Stomach (tissue), 8 donors: ENCODE measurements at regions not wholly inside any gene's neighbourhood (a gene's known extent, or its start where the extent isn't known, plus 50 kb on each side); places are given as distances from the start of the nearest gene placed in this dataset.

ENCODE experiments used
- DNase-seq, 2 donors: peaks; one replicate each; pipeline versions ENCODE4 v3.0.0 to v3.0.0-alpha.2; 2013 to 2019
- H3K27ac ChIP-seq, 5 donors: fragments of 200-600 bp in 4 of 5; sonication (generic) in 4 of 5; one replicate each; pipeline ENCODE4 v1.5.1; 2013 to 2019; ENCODE audit warnings: mild to moderate bottlenecking in 1 of 5, moderate library complexity in 1 of 5
- H3K27me3 ChIP-seq, 3 donors: fragments of 200-600 bp; sonication (generic); one replicate each; pipeline ENCODE4 v1.5.1; 2017 to 2019; ENCODE audit warnings: mixed run types in 1 of 3
- H3K36me3 ChIP-seq, 4 donors: fragments of 200-600 bp; sonication (generic); 1 replicate in 3 of 4; 2 replicates in 1 of 4; pipeline ENCODE4 v1.5.1; 2016 to 2019
- H3K4me1 ChIP-seq, 4 donors: fragments of 200-600 bp; sonication (generic); one replicate each; pipeline ENCODE4 v1.5.1; 2016 to 2019
- H3K4me3 ChIP-seq, 4 donors: fragments of 200-600 bp; sonication (generic) in 3 of 4; one replicate each; pipeline ENCODE4 v1.5.1; 2016 to 2019; ENCODE audit warnings: mild to moderate bottlenecking in 1 of 4
- H3K9me3 ChIP-seq, 4 donors: fragments of 200-600 bp; sonication (generic); one replicate each; pipeline ENCODE4 v1.5.1; 2016 to 2019
- EP300 ChIP-seq: sonication (generic); formaldehyde crosslinking; IDR thresholded peaks from one replicate; pipeline ENCODE4 v1.6.1; 2017; ENCODE audit warnings: antibody characterized with exemption
- POLR2A ChIP-seq, 4 donors: fragments of 450-650 bp; IDR thresholded peaks; one replicate each; pipeline ENCODE4 v1.6.1; 2016; ENCODE audit warnings: antibody characterized with exemption in 4 of 4, control low read depth in 2 of 4, mild to moderate bottlenecking in 1 of 4, moderate library complexity in 1 of 4
- POLR2AphosphoS5 ChIP-seq, 3 donors: sonication (generic); formaldehyde crosslinking; IDR thresholded peaks; one replicate each; pipeline ENCODE4 v1.6.1; 2016; ENCODE audit warnings: antibody characterized with exemption in 3 of 3
- WGBS, 5 donors: extraction: QIAGEN DNeasy Blood & Tissue Kit in 3 of 5; methylation state at CpG; one replicate each; pipeline versions ENCODE4 v1.1.5 to v1.1.7; 2013 to 2018; 5-methylcytosine and 5-hydroxymethylcytosine counted together
- intact Hi-C: fragments of 100-400 bp; cut with DNase I; formaldehyde crosslinking; loops from one replicate; pipeline ENCODE4 v1.15.1; 2023; ENCODE audit warnings: low total_unique reads
- TF ChIP-seq, protein P1 (sequence below), 7 experiments: fragments of 450-650 bp in 4 of 7; fragments of 200-600 bp in 3 of 7; sonication (generic) in 3 of 7; IDR thresholded peaks; one replicate each; pipeline ENCODE4 v1.5.1; 2016 to 2019; ENCODE audit warnings: antibody characterized with exemption in 7 of 7, control low read depth in 2 of 7, mild to moderate bottlenecking in 1 of 7
- donor health status: healthy with polysubstance abuse.
- donor health status: Bipolar disorder and iron deficiency.
- donor health status: healthy.

DNA sequence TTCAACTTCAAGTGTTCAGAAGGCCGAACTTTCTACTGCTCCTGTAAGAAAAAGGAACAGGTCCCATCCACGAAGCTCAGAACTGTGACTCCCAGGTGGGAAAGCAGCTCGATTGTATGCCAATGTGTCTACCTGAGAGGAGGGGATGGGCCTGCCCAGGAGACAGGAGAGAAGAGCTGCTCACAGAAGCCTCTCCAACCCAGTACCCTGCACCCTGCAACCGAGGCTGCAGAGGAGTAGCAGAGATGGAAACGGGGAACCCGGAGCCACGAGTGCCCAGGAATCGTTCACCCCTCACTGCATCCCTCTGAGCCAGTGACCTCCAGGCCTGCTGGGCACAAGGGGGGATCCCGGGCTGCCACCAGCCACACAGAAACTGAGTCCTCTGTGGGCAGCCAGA lies 86.5 kb upstream of the PRR23E start:
- Histone ChIP-seq H3K4me3 (no peak overlapping the region), H3K9me3 (peaks cover 0 to 6% (median 5%) of the 10 kb centered on the region in 4 donors), H3K27me3 (peaks cover 0 to 8% (median 0%) of the 10 kb centered on the region in 3 donors), H3K27ac (no peak overlapping the region), H3K36me3 (no peaks in the 10 kb centered on the region), H3K4me1 (no peaks in the 10 kb centered on the region)
- no peak for DNase-seq
- WGBS, 5 donors, result 66 to 86% (median 81%) methylated on average over 8 to 9 of the region's 9 CpGs
- TF ChIP-seq EP300 (no peak), POLR2A (IDR thresholded peaks at IDR 0.05) (no peak)
- TF ChIP-seq, protein P1, sequence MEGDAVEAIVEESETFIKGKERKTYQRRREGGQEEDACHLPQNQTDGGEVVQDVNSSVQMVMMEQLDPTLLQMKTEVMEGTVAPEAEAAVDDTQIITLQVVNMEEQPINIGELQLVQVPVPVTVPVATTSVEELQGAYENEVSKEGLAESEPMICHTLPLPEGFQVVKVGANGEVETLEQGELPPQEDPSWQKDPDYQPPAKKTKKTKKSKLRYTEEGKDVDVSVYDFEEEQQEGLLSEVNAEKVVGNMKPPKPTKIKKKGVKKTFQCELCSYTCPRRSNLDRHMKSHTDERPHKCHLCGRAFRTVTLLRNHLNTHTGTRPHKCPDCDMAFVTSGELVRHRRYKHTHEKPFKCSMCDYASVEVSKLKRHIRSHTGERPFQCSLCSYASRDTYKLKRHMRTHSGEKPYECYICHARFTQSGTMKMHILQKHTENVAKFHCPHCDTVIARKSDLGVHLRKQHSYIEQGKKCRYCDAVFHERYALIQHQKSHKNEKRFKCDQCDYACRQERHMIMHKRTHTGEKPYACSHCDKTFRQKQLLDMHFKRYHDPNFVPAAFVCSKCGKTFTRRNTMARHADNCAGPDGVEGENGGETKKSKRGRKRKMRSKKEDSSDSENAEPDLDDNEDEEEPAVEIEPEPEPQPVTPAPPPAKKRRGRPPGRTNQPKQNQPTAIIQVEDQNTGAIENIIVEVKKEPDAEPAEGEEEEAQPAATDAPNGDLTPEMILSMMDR (IDR thresholded peaks at IDR 0.05), result no peak
- intact Hi-C loops, result no loop called here

DNA sequence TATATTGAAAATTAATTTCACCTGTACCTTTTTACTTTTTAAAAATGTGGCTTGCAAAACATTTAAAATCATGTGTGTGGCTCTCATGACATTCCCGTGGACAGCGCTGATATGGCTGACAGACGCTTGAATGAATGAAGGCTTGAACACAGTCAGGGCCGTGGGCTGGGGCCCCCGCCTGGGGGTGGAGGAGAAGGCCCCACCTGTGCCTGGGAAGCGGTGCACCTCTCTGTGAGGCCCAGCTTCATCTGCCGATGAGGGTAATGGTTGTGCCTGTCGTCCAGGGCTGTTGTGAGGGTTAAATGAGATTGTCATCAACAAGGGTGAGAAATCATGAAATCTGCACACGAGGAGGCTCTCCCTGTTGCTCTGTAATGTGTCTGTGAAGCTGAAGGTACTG lies 85.9 kb upstream of the PRR23E start:
- Histone ChIP-seq H3K9me3 (peaks cover 0 to 11% (median 9%) of the 10 kb centered on the region in 4 donors), H3K4me1 (no peaks in the 10 kb centered on the region), H3K27ac (no peak overlapping the region), H3K27me3 (peaks cover 0 to 8% (median 0%) of the 10 kb centered on the region in 3 donors), H3K36me3 (no peaks in the 10 kb centered on the region), H3K4me3 (no peak overlapping the region)
- no peak for DNase-seq
- 77 to 85% (median 84%) methylated on average over 9 of the region's 9 CpGs for WGBS, 5 donors
- intact Hi-C loops, result no loop called here
- TF ChIP-seq POLR2A (IDR thresholded peaks at IDR 0.05) (no peak), POLR2AphosphoS5 (IDR thresholded peaks at IDR 0.05) (no peak), EP300 (no peak)
- TF ChIP-seq, protein P1 (IDR thresholded peaks at IDR 0.05), result no peak

DNA sequence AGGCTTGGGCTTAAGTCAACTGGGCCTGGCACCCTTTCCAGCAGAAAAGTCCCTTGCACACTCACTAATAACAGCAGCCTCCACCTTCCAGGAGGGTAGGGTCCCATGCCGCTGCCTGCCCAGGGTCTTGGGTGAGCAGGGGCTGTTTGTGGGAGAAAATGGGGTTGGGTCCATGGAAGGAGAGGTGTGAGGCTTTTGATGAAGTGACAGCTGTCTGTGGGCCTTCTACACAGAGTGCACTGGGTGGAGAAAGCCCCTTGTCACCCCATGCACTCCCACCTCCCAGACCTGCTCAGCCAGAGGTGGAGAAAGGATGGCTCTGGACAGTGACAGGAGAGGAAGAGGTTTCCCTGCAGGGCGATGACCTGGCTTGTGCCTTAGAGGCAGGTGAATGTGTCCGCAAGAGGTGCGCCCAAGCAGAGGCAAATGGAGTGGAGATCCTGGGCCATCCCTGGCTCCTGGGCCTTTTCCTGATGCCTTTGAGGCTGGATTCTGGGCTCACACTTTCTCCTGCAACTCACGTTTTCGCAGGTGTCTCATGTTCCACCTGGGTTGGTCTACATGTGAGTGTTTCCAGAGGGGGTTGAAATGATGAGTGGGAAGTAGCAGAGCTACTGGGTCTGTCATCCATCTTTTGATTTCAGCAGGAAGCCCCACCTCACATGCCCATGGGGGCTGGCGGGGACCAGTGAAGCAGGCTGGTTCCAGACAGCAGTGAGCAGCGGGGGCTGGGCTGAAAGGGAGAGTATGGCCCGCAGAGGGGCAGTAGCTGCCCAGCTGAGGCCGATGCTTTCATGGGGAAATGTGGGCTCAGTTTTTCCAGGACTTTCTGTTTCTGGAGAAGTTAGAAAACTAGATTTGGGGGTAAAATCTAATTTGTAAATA lies 85.2 kb upstream of the PRR23E start:
- H3K27ac ChIP-seq, result no peak overlapping the region
- DNase-seq, result no peak
- H3K4me1 ChIP-seq, result no peaks in the 10 kb centered on the region
- WGBS, 5 donors, result 88 to 93% (median 90%) methylated on average over 10 of the region's 10 CpGs
- peaks cover 4 to 18% (median 17%) of the 10 kb centered on the region in 4 donors for H3K9me3 ChIP-seq
- TF ChIP-seq POLR2AphosphoS5 (IDR thresholded peaks at IDR 0.05) (no peak), POLR2A (IDR thresholded peaks at IDR 0.05) (no peak), EP300 (no peak)
- H3K27me3 ChIP-seq, result peaks cover 0 to 4% (median 0%) of the 10 kb centered on the region in 3 donors
- intact Hi-C loops, result no loop called here
- no peak overlapping the region for H3K4me3 ChIP-seq
- no peaks in the 10 kb centered on the region for H3K36me3 ChIP-seq

DNA sequence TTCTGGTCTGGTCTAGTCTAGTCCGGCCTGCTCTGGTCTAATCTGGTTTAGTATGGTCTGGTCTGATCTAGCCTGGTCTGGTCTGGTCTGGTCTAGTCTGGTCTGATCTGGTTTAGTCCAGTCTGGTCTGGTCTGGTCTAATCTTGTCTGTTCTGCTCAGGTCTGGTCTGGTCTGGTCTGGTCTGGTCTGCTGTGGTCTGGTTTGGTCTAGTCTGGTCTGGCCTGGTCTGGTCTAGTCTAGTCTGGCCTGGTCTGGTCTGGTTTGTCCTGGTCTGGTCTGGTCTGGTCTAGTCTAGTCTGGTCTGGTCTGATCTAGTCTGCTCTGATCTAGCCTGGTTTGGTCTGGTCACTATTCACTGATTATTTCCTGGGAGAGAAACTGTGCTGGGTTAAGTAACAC lies 84.1 kb upstream of the PRR23E start:
- no peaks in the 10 kb centered on the region for H3K36me3 ChIP-seq
- H3K9me3 ChIP-seq, result peaks cover 6 to 26% (median 23%) of the 10 kb centered on the region in 4 donors
- H3K4me3 ChIP-seq, result no peak overlapping the region
- TF ChIP-seq POLR2AphosphoS5 (IDR thresholded peaks at IDR 0.05) (no peak), EP300 (no peak)
- H3K4me1 ChIP-seq, result no peaks in the 10 kb centered on the region
- peak in 1 of 2 donors; percentile 1 for DNase-seq
- H3K27ac ChIP-seq, result no peak overlapping the region
- WGBS, 5 donors, result 86 to 100% (median 97%) methylated on average over 1 of the region's 1 CpG
- no peaks in the 10 kb centered on the region for H3K27me3 ChIP-seq
- intact Hi-C loops, result no loop called here

DNA sequence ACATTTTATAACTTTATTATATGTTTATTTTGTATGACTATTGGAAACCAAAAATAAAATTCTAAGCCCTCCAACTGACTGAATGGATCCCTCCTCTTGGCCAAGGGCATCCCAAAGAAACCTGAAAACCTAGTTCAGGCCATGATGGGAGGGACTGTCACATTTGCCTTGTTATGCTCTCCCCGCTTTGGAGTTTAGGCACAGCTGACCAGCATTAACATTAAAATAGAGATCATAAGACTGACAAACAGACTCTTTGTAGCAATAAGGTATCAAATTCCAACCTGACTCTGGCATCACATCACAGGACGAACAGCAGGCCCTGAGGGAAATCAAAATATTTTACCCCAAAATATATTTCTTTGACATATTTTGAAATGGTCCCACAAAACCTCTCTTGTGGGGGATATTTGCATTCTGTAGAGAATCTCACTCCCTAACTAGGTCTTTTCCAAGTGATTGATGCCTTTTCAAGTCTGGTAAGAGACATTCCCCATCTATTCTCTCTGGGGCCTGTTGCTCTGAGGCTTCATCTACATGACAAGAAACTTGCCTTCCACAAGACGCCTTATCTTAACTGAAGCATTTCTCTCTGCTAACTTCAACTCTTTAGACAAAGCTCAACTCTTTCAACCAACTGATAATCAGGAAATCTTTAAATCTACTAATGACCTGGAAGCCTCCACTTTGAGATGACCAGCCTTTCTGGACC lies 81.8 kb upstream of the PRR23E start:
- intact Hi-C loops, result no loop called here
- DNase-seq, result peak in 1 of 2 donors; percentile 4
- H3K9me3 ChIP-seq, result peaks cover 6 to 26% (median 23%) of the 10 kb centered on the region in 4 donors
- H3K27ac ChIP-seq, result no peak overlapping the region
- no peaks in the 10 kb centered on the region for H3K27me3 ChIP-seq
- H3K4me1 ChIP-seq, result no peaks in the 10 kb centered on the region
- H3K36me3 ChIP-seq, result no peaks in the 10 kb centered on the region
- H3K4me3 ChIP-seq, result no peak overlapping the region
- TF ChIP-seq EP300 (no peak), POLR2A (IDR thresholded peaks at IDR 0.05) (no peak), POLR2AphosphoS5 (IDR thresholded peaks at IDR 0.05) (no peak)
- TF ChIP-seq, protein P1 (IDR thresholded peaks at IDR 0.05), result no peak
- WGBS, 5 donors, result 63 to 86% (median 77%) methylated on average over 3 of the region's 3 CpGs
